SU-DHL-6 (cell line): ENCODE measurements at regions not wholly inside any gene's neighbourhood (a gene's known extent, or its start where the extent isn't known, plus 50 kb on each side); places are given as distances from the start of the nearest gene placed in this dataset.

ENCODE experiments used
- H2AFZ ChIP-seq: fragments of 200-600 bp; sonication (generic); 2 replicates; pipeline ENCODE4 v1.6.1; 2014; ENCODE audit warnings: low read depth, mild to moderate bottlenecking, moderate library complexity, mixed read lengths, antibody characterized with exemption, low read length; ENCODE audit not compliant: severe bottlenecking
- H3F3A ChIP-seq: fragments of 200-600 bp; shearing (Covaris generic); 2 replicates; pipeline ENCODE4 v1.6.0; 2016; ENCODE audit warnings: antibody characterized with exemption, mild to moderate bottlenecking; ENCODE audit not compliant: insufficient read depth
- H3K27ac ChIP-seq: fragments of 200-600 bp; sonication (generic); 2 replicates; pipeline ENCODE4 v1.5.1; 2016; ENCODE audit warnings: low read depth, mild to moderate bottlenecking, low read length, moderate library complexity, mixed read lengths
- H3K27me3 ChIP-seq: fragments of 200-600 bp; sonication (generic), shearing (Covaris generic); 2 replicates; pipeline ENCODE4 v1.6.0; 2014; ENCODE audit warnings: mild to moderate bottlenecking, low read length
- H3K36me3 ChIP-seq: fragments of 200-600 bp; sonication (generic); 2 replicates; pipeline ENCODE4 v1.6.1; 2014; ENCODE audit warnings: mild to moderate bottlenecking, low read length, mixed read lengths
- H3K4me2 ChIP-seq: fragments of 300-600, 200-600 bp; shearing (Covaris generic), sonication (generic); 2 replicates; pipeline ENCODE4 v1.6.0; 2014; ENCODE audit warnings: low read length, low read depth, mild to moderate bottlenecking; ENCODE audit not compliant: poor library complexity, severe bottlenecking
- H3K4me3 ChIP-seq: fragments of 200-600 bp; sonication (generic); 2 replicates; pipeline ENCODE4 v1.5.1; 2014; ENCODE audit warnings: antibody characterized with exemption, low read length, mild to moderate bottlenecking, mixed read lengths; ENCODE audit not compliant: insufficient read depth, poor library complexity, severe bottlenecking
- H3K79me2 ChIP-seq: fragments of 200-600 bp; sonication (generic); 2 replicates; pipeline ENCODE4 v1.6.1; 2014; ENCODE audit warnings: mild to moderate bottlenecking, low read length, moderate library complexity; ENCODE audit not compliant: insufficient read depth
- H3K9ac ChIP-seq: fragments of 200-600 bp; sonication (generic); 2 replicates; pipeline ENCODE4 v1.7.0; 2014; ENCODE audit warnings: mild to moderate bottlenecking, low read length
- H3K9me2 ChIP-seq: fragments of 200-600 bp; sonication (generic); replicated peaks from 2 replicates; pipeline ENCODE4 v1.6.1; 2014; ENCODE audit warnings: low read length; ENCODE audit not compliant: insufficient read depth
- H3K9me3 ChIP-seq: fragments of 200-600 bp; sonication (generic); 2 replicates; pipeline ENCODE4 v1.6.1; 2014; ENCODE audit warnings: low read length, mixed read lengths; ENCODE audit not compliant: insufficient read depth
- H4K20me1 ChIP-seq: fragments of 200-600 bp; sonication (generic); 2 replicates; pipeline ENCODE4 v1.6.1; 2014; ENCODE audit warnings: low read depth, mild to moderate bottlenecking, antibody characterized with exemption, low read length, moderate library complexity, mixed read lengths
- EZH2phosphoT487 ChIP-seq: fragments of 200-600 bp; sonication (generic), shearing (Covaris generic); conservative IDR thresholded peaks from 2 replicates; pipeline ENCODE4 v1.6.1; 2018; ENCODE audit warnings: mild to moderate bottlenecking, antibody characterized with exemption, low read length, moderate library complexity, mixed read lengths
- TF ChIP-seq, protein P1 (sequence below): fragments of 200-600 bp; sonication (generic); IDR thresholded peaks from one replicate; pipeline ENCODE4 v1.5.1; 2017; ENCODE audit warnings: antibody characterized with exemption, mild to moderate bottlenecking, low read length, moderate library complexity; ENCODE audit not compliant: insufficient read depth, poor library complexity, severe bottlenecking

DNA sequence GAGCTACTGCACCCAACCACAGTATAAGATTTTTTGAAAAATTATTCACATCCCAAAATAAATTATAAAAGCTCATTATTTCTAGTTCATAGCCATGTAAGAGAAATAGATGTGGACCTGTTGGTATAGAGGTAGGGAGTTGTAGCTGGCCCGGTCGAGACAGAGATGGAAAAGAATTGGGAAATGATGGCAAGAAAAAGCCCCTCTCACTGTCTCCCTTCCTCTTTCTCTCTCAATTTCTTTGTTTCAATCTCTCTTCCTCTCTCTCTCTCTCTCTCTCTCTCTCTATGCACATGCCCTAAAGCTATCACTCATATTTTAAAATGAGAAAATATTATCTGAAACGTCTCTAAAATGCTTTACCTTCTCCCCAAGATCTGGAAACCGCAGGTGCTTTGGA, 80.7 kb upstream of the CD83 start:
- Histone ChIP-seq H3K27ac (no peak overlapping the region), H4K20me1 (no peaks in the 10 kb centered on the region), H3K79me2 (no peaks in the 10 kb centered on the region), H3K4me3 (no peak overlapping the region), H2AFZ (no peak overlapping the region), H3K27me3 (no peaks in the 10 kb centered on the region), H3K9me2 (no peaks in the 10 kb centered on the region), H3K9ac (no peak overlapping the region), H3K9me3 (no peaks in the 10 kb centered on the region), H3K4me2 (no peak overlapping the region), H3F3A (no peaks in the 10 kb centered on the region), H3K36me3 (no peaks in the 10 kb centered on the region)
- no peak for TF ChIP-seq EZH2phosphoT487
- TF ChIP-seq, protein P1, sequence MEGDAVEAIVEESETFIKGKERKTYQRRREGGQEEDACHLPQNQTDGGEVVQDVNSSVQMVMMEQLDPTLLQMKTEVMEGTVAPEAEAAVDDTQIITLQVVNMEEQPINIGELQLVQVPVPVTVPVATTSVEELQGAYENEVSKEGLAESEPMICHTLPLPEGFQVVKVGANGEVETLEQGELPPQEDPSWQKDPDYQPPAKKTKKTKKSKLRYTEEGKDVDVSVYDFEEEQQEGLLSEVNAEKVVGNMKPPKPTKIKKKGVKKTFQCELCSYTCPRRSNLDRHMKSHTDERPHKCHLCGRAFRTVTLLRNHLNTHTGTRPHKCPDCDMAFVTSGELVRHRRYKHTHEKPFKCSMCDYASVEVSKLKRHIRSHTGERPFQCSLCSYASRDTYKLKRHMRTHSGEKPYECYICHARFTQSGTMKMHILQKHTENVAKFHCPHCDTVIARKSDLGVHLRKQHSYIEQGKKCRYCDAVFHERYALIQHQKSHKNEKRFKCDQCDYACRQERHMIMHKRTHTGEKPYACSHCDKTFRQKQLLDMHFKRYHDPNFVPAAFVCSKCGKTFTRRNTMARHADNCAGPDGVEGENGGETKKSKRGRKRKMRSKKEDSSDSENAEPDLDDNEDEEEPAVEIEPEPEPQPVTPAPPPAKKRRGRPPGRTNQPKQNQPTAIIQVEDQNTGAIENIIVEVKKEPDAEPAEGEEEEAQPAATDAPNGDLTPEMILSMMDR: no peak

DNA sequence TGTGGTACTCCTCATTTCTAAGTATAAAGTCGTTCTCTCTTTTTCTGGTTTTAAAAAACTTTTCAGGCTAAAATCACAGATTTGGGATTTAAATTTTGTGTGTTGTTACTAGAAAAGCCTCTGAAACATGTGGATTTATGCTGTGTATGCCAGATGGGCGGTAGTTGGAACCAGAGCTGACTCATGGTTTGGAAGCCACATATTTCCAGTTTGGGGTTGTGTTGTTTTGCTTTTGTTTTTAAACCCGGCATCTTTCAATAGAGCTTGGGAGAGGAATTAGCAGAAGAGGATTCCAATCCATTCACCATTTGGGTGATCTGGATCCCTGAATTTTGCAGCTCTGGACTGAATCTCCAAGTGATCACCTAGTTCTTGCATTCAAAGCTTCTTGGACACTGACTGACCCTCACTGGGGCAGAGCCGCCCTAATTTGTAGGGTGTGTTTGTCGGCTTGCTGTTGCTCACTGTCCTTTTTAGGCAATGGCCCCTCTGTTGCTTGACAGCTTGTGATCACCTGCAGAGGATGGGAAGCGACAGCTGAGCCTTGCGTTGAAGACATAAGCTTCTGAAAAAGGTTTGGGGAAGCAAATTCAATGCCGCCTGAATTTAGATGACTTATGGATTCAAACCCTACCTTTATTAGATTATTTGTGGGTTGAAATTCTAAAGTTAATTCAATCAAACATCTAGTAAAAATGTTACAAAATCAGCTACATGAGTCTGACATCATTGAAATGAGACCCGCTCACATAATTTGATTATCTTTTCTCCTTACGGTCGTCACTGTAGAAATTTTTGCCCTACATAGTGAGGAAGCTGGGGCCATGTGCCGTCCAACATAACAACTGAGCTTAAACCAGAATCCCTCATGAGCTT, 79.9 kb upstream of the CD83 start:
- H3K79me2 ChIP-seq: no peaks in the 10 kb centered on the region
- H2AFZ ChIP-seq: no peak overlapping the region
- H3K9me2 ChIP-seq: no peaks in the 10 kb centered on the region
- no peak overlapping the region for H3K9ac ChIP-seq
- no peak overlapping the region for H3K4me2 ChIP-seq
- no peaks in the 10 kb centered on the region for H3K27me3 ChIP-seq
- no peak overlapping the region for H3K27ac ChIP-seq
- H3K4me3 ChIP-seq: no peak overlapping the region
- TF ChIP-seq EZH2phosphoT487: 0 out of 2 replicates have a peak, but pooled peaks have one; percentile 28
- TF ChIP-seq, protein P1: no peak
- no peaks in the 10 kb centered on the region for H3K36me3 ChIP-seq
- no peaks in the 10 kb centered on the region for H4K20me1 ChIP-seq
- H3F3A ChIP-seq: no peaks in the 10 kb centered on the region
- no peaks in the 10 kb centered on the region for H3K9me3 ChIP-seq

DNA sequence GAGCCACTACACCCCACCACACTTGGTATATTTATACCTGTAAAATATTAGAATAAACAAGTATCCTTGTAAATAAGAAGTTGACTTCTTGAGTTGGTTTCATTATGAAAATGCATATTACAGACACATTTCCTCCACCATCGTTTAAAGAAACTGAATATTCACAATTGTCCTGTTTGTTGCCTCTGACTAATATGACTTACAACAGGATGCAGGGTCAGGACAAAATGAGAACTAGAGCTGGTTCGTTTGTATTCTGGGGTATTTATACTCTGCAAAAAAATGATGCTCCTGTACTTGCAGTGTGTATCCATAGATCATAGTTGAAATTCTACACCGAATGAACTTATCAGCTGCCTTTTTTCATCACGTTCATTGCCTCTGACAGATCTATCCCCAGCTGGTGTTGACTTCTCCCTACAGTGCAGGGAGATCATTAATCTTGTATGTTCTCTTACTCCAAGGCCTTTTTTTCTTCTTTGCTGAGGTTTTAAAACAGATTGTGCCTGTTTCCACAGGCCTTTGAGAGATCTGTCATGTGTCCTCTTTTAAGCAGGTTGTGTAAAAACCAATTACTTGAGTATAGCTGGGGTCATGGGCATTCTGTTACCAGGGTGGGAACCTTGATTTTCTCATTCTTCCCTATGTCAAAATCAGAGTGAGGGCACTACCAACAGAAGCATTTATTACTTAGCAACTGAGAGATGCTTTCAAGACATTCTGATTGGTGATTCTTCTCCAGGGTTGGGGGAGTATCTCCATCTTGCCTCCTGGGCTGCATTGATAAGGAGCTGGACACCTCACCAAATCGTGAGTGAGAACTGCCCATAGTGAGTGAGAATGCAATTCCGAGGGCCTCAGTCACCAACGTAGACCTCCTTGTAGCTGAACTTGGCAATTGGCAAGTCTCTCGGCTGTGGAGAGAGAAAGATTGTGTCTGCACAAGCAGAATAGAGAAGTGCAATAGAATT, 78.8 kb upstream of the CD83 start:
- H3K9me2 ChIP-seq: no peaks in the 10 kb centered on the region
- no peaks in the 10 kb centered on the region for H3K79me2 ChIP-seq
- no peak overlapping the region for H3K4me2 ChIP-seq
- no peaks in the 10 kb centered on the region for H4K20me1 ChIP-seq
- H3K27ac ChIP-seq: no peak overlapping the region
- no peak overlapping the region for H2AFZ ChIP-seq
- no peak overlapping the region for H3K9ac ChIP-seq
- H3F3A ChIP-seq: no peaks in the 10 kb centered on the region
- TF ChIP-seq EZH2phosphoT487: no peak
- no peaks in the 10 kb centered on the region for H3K36me3 ChIP-seq
- H3K27me3 ChIP-seq: no peaks in the 10 kb centered on the region
- no peaks in the 10 kb centered on the region for H3K9me3 ChIP-seq
- H3K4me3 ChIP-seq: no peak overlapping the region
